ENCODE measurements at regions not wholly inside any gene's neighbourhood (a gene's known extent, or its start where the extent isn't known, plus 50 kb on each side); places are given as distances from the start of the nearest gene placed in this dataset.

DNA sequence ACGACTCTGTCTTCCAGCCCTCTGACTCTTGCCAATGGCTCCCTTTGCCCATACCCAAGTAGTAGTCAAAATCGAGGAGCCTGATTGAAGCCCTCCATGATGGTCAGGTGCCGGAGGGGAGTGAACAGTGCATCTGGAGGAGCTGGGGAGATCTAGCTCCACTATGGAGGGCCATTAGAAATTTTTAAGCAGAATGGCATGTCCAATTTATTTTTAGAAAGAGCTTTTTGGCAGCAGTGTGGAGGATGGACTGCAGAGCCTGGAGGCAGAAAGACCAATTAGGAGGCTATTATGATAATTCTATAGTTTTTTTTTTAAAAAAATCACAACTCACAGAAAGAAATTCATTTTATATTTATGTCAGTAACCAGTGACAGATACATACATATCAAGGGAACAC is 92.7 kb upstream of the SLC7A1 start:
- Histone ChIP-seq H3K27me3 (no peaks in the 10 kb centered on the region), H3K4me1 (peaks cover 0 to 10% (median 4%) of the 10 kb centered on the region in 4 donors), H3K4me3 (no peak overlapping the region), H3K27ac (replicated peaks in 1 of 4) (no peak overlapping the region), H3K9me3 (peaks cover 0 to 9% (median 7%) of the 10 kb centered on the region in 4 donors), H3K36me3 (no peaks in the 10 kb centered on the region)
- intact Hi-C loops (cut with DNase I): no loop called here
- 85% methylated on average over 3 of the region's 3 CpGs for WGBS
- TF ChIP-seq POLR2A (IDR thresholded peaks at IDR 0.05; ENCODE audit: low read depth) (no peak), POLR2AphosphoS5 (IDR thresholded peaks at IDR 0.05) (no peak), EP300 (IDR thresholded peaks at IDR 0.05) (no peak)
- TF ChIP-seq, protein P1, sequence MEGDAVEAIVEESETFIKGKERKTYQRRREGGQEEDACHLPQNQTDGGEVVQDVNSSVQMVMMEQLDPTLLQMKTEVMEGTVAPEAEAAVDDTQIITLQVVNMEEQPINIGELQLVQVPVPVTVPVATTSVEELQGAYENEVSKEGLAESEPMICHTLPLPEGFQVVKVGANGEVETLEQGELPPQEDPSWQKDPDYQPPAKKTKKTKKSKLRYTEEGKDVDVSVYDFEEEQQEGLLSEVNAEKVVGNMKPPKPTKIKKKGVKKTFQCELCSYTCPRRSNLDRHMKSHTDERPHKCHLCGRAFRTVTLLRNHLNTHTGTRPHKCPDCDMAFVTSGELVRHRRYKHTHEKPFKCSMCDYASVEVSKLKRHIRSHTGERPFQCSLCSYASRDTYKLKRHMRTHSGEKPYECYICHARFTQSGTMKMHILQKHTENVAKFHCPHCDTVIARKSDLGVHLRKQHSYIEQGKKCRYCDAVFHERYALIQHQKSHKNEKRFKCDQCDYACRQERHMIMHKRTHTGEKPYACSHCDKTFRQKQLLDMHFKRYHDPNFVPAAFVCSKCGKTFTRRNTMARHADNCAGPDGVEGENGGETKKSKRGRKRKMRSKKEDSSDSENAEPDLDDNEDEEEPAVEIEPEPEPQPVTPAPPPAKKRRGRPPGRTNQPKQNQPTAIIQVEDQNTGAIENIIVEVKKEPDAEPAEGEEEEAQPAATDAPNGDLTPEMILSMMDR (IDR thresholded peaks at IDR 0.05): no peak
- no peak for DNase-seq (ENCODE audit: extremely low spot score)

DNA sequence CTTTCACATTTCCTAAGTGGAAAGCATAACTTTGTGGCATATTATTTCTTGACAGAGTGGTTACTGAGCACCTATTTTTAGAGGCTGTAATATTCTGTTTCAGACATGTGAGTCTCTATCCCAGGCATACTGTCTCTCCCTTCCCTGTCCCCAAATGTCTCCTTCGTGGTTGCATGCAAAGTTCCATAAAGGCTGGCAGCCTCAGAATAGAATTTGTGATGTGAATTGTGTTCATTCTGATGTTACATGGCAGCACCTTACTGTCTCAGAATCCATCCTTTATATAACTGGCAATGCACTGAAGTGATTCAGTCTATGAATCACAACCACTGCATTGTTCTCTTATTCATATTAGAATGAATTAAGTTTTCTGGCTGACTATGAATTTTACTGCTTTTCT is 89.0 kb upstream of the SLC7A1 start:
- no peak overlapping the region for H3K27ac ChIP-seq (replicated peaks in 1 of 4)
- H3K9me3 ChIP-seq: peaks cover 0 to 9% (median 7%) of the 10 kb centered on the region in 4 donors
- no peak overlapping the region for H3K4me3 ChIP-seq
- H3K4me1 ChIP-seq: peaks cover 0 to 10% (median 4%) of the 10 kb centered on the region in 4 donors
- no peaks in the 10 kb centered on the region for H3K36me3 ChIP-seq
- intact Hi-C loops (cut with DNase I): no loop called here
- TF ChIP-seq, protein P1 (IDR thresholded peaks at IDR 0.05): no peak
- no peak for TF ChIP-seq POLR2AphosphoS5 (IDR thresholded peaks at IDR 0.05)
- TF ChIP-seq POLR2A (IDR thresholded peaks at IDR 0.05; ENCODE audit: low read depth): no peak
- no peak for TF ChIP-seq EP300 (IDR thresholded peaks at IDR 0.05)
- no peak for DNase-seq (ENCODE audit: extremely low spot score)
- H3K27me3 ChIP-seq: no peaks in the 10 kb centered on the region
- 79% methylated on average over 1 of the region's 1 CpG for WGBS

DNA sequence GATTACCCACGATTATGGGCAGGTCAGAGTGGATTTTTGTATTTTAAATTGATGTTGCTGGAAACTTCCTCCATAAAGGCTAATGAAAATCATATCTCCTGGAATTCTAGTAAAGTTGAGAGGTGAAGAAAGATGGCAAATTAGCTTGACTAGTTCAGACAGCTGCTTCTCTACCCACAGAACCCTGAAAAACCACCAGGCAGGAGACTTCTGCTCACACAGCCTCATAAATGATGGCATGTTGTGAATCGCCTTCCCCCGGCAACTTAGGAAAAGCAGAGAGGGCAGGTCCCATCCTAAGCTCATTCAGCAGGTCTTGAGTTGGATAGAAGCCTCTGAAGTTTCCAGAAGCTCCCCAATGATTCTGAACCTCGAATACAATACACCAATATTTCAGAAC is 87.6 kb upstream of the SLC7A1 start:
- no peak overlapping the region for H3K27ac ChIP-seq (replicated peaks in 1 of 4)
- TF ChIP-seq EP300 (IDR thresholded peaks at IDR 0.05): no peak
- TF ChIP-seq POLR2A (IDR thresholded peaks at IDR 0.05; ENCODE audit: low read depth): no peak
- TF ChIP-seq, protein P1 (IDR thresholded peaks at IDR 0.05): no peak
- no peak for TF ChIP-seq POLR2AphosphoS5 (IDR thresholded peaks at IDR 0.05)
- H3K4me3 ChIP-seq: no peak overlapping the region
- DNase-seq (ENCODE audit: extremely low spot score): no peak
- H3K27me3 ChIP-seq: no peaks in the 10 kb centered on the region
- no peaks in the 10 kb centered on the region for H3K36me3 ChIP-seq
- 86% methylated on average over 4 of the region's 4 CpGs for WGBS
- intact Hi-C loops (cut with DNase I): no loop called here
- peaks cover 0 to 9% (median 7%) of the 10 kb centered on the region in 4 donors for H3K9me3 ChIP-seq
- peaks cover 0 to 4% (median 1%) of the 10 kb centered on the region in 4 donors for H3K4me1 ChIP-seq

DNA sequence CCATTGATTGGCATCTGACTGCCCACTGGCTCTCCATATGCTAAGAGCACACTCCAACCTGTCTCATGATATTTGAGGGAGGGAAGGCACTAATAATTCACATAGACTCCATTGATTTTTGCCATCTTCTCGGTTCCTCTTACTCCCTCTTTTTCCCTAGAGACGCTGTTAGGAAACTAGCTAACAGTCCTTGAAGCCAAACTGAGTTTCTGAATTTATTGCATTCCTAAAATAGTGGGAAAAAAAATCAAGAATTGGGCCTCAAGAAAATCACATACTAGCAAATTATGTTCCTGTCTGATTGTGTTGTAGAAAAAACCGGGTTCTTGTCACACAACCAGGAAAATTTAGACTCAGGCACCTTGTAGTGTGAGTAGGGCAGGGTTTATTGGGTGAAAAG is 86.4 kb upstream of the SLC7A1 start:
- no peak for DNase-seq (ENCODE audit: extremely low spot score)
- intact Hi-C loops (cut with DNase I): no loop called here
- H3K36me3 ChIP-seq: no peaks in the 10 kb centered on the region
- WGBS: 86% methylated on average over 3 of the region's 3 CpGs
- H3K27me3 ChIP-seq: no peaks in the 10 kb centered on the region
- H3K4me3 ChIP-seq: no peak overlapping the region
- H3K27ac ChIP-seq (replicated peaks in 1 of 4): no peak overlapping the region
- TF ChIP-seq POLR2A (IDR thresholded peaks at IDR 0.05; ENCODE audit: low read depth) (no peak), EP300 (IDR thresholded peaks at IDR 0.05) (no peak), POLR2AphosphoS5 (IDR thresholded peaks at IDR 0.05) (no peak)
- TF ChIP-seq, protein P1 (IDR thresholded peaks at IDR 0.05): no peak
- peaks cover 0 to 9% (median 7%) of the 10 kb centered on the region in 4 donors for H3K9me3 ChIP-seq
- no peaks in the 10 kb centered on the region for H3K4me1 ChIP-seq

DNA sequence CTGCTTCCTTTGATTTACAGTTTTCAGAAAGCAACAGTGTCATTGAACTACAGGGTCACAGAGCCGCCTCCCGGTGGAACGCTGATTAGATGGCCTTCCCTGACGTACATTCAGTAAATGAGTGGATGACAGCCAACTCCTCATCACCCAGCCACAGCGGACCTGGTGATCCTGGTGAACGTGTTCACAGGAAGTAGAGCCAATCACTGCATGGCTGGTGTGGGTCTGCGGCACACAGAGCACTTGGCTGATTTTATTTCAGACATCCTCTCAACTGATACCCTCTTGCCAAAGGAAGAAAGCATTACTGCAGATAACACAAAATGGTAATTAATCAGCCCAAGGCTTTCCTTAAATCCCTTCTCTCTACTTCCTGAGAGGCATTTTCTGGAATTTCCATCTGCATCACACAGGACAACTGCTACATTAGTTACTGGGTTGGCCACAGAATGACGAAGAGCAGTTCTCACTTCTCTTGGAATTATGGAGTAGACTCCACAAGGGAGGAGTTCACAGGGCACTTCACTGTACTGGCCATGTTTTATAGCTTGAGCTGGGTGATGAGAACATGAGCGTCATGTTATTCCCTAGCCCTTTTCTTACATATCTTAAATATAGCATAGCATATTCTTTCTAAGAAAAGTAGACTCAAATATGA is 84.0 kb upstream of the SLC7A1 start:
- Histone ChIP-seq H3K36me3 (no peaks in the 10 kb centered on the region), H3K9me3 (peaks cover 0 to 9% (median 7%) of the 10 kb centered on the region in 4 donors), H3K27ac (replicated peaks in 1 of 4) (no peak overlapping the region), H3K4me3 (no peak overlapping the region), H3K27me3 (no peaks in the 10 kb centered on the region), H3K4me1 (no peaks in the 10 kb centered on the region)
- TF ChIP-seq EP300 (IDR thresholded peaks at IDR 0.05) (no peak), POLR2A (IDR thresholded peaks at IDR 0.05; ENCODE audit: low read depth) (no peak), POLR2AphosphoS5 (IDR thresholded peaks at IDR 0.05) (peak; percentile 26 to 39)
- TF ChIP-seq, protein P1 (IDR thresholded peaks at IDR 0.05): no peak
- no peak for DNase-seq (ENCODE audit: extremely low spot score)
- intact Hi-C loops (cut with DNase I): no loop called here
- 78% methylated on average over 9 of the region's 9 CpGs for WGBS

Measured in esophagus muscularis mucosa (tissue), 4 donors.